HuH-7 (cell line): ENCODE measurements at regions not wholly inside any gene's neighbourhood (a gene's known extent, or its start where the extent isn't known, plus 50 kb on each side); places are given as distances from the start of the nearest gene placed in this dataset.

ENCODE experiments used
- DNase-seq: peaks from one replicate; pipeline ENCODE4 v3.0.0; 2011; ENCODE audit warnings: low spot score

DNA sequence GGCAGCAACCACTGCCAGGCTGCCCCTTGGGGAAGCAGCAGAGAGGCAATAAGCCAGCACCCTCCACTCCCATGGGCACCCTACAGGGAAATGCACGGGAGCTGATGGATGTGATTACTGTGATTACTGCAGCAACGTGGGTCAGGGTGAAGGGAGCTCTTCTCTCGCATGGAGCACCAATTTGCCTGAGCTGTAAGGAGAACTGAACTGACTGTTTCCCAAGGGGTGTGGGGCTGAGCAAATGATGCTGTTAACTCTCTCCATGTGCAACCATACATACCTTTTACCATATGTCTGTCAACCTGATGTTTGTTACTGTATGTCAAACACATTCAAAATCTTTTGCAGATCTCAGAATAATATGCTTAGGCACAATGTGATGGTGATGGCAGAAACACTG lies 680.6 kb downstream of the SQOR start:
- no peak for DNase-seq

DNA sequence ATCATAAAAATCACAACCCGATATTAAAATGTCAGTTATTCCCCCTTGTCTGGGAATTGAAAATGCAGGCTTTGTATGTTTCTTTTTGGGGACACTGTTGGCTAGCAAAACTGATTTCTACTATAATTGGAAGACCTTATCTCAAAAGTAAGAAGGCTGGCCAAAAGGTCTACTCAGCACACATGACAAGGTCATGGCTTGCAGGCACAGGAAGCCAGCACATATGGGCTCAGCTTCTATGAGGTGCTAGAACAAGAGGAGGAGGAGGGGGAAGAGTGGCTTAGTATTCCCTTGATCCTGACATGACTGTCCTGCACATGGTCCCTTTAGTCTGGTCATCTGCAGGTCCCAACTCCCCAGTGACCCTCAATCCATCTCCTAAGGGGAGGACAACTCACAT lies 681.2 kb downstream of the SQOR start:
- DNase-seq, result no peak

DNA sequence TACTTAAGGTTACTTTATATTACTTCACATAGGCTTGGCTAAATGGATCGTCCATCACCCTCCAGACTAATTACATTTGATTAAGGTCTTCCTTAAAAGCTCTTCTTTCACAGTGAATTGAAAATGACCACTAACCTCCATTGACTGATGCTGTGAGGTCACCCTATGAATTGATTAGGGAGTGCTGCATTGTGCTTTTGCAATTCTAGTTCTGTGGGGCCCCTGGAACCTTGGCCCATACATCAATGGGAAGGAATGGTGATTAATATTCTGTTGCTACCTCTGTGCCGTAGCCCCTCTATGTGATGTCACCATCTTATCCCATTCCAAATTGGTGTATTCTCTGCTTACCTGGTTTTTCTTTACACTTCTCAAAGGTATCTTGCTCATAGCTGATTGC lies 682.2 kb downstream of the SQOR start:
- DNase-seq, result no peak

DNA sequence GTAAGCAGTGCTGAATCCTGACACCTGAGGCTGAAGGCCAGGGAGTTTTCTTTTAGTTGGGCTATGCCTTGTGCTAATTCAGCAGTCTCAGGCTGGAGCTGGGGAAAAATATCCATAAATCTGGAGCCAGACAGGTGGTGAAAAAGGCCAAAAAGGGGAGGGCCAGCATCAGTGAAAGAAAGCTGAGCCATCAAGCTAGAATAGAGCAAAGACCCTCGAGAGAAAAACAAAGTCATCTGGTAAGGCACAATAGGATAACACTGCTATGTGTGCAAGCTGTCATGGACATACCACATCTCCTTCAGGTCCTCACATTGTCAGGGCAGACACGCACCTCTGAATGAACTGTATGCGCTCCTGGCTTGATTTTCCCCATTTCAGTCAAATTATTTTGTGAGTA lies 687.9 kb downstream of the SQOR start:
- DNase-seq, result no peak

DNA sequence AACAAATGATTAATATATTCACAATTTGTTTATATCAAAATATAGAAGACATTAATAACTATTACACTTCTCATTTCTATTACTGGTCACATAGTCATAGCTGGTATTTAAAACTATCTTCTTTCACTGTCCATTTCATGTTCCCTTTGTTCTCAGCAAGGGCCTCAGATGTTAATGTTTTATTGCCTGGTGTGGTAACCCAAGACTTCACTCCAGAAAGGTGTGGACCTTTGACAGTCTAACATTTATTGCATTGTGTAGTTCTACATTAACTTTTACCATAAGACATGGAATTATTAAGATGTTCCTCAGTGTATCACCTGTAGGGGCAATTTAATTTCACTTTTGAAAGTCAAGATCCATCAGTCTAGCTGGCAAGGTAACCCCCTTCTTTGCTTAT lies 691.3 kb downstream of the SQOR start:
- DNase-seq, result no peak

DNA sequence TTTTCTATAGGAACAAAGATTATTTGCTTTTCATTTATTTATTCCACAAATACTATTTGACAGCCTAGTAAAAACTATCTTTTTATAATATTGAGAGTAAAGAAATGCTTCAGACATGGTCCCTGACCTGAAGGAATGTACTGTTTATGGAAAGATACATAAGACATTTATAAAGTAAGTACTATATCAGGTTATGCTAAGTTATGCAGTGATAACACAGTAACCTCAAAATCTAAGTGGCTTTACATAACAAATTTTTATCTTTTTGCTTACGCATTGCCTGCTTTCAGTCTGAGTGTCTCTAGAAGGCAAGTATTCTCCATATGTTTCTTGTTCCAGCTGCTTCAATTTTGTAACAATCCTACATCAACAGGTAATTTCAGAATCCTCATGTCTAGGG lies 694.0 kb downstream of the SQOR start:
- DNase-seq, result no peak

DNA sequence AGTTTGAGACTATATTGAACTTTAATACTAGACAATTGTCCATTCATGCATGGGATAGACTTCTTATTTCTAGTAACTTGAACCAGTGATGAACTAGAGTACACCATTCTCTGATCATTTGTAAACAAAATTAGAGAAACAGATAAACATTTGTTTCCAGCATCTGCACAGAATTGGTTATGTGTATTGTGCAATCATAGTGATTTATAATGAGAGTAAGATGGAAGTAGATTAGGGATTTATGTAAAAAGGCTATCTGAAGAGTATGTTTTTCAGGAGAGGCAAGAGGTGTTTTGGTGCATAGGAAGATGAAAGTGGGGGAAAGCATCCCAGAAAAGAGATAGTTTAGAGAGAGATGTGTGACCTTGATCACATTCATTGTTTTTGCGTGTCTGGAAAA lies 695.0 kb downstream of the SQOR start:
- no peak for DNase-seq

DNA sequence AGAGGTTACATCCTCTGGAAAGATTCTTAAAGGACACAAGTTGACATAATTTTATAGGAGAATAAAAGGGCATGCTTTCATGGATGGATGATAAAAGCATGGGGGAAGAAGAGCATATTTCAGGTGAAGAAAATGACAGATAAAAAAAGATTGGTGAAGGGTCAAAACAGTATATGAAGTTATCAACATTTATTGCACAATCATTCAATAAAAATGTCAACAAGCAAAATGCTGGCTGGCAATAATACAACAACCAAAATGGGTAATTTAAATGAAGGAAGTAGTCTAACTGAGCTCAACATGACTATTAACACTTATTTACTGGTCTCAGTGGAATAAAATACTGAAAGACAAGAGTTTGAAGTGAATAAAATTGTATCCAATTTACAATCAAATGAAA lies 696.7 kb downstream of the SQOR start:
- DNase-seq, result no peak

DNA sequence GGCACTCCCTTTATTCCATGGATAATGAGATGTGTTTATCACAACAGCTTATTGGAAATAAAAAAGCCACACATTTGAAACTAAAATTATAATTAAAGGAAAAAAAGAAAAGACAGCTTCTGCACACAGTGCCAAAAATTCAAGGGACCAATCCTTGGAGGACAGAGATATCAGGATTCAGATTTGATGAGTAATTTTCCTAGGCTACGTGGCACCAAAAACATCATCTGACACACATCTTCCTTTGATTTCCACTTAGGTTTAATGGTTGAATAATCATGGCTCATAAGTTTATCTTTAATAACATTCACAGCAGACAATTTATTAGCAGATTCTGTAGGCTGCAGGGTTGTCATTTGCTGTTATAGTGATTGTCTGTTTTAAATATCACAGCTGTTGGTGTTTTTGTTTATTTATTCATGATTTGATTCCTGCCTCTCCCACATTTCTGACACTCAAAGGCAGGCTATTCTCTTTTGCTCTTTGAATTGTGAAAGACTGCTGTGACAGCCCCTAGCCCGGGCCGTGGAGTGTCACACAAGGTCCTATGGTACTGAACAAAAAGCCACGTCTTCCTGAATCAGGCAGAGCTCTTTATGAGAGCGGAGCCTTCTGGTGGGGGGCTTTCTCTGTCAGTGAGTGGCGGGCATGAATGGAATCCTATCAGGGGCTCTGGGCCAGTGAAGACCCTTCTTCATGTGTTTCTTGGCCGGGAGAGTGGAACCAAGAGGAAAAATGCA lies 708.5 kb downstream of the SQOR start:
- no peak for DNase-seq

DNA sequence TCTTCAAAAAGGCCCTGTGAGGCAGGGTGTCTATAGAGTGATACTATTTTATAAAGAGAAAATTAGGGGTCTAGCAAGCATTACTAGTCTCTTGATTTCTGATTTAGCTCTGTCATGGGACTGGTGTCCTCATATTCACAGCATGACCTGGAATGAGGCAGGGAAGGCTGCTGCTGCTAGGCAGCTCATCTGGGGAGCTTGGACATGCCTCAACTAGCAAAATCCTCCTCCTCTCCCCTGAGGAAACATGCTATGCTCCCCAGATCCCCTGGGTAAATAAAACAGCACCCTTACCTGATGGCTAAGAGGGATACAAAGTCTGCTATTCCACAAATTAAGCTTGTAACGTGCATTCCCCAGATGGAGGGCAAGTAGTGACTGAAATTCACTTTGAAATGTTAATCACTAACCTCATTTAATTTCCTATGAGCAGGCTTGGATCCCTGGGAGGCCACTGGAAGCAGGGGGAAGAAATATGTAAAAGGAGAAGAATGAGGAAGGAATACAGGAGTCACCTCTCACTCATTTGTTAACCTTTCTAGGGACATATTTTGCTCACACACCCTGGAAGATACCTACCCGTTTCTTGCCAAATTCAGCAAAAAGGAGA lies 709.4 kb downstream of the SQOR start:
- DNase-seq, result no peak

DNA sequence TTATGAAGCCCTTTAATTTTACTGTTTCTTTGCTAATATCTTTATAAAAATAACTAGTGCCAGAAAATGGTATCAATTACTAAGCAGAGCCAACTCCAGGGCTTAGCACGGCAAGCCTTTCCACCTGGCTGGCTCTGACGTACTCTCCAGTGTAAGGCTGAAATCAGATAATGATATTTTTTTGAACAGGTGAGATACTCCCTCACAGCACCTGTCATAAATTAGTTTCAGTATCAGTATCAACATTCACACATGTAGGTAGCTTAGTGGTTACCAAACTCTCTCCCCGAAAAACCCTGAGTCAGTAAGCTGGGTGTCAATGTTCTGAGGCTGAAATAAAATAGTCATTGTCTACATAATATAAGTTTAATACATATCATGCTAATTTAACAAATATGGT lies 710.1 kb downstream of the SQOR start:
- DNase-seq, result no peak

DNA sequence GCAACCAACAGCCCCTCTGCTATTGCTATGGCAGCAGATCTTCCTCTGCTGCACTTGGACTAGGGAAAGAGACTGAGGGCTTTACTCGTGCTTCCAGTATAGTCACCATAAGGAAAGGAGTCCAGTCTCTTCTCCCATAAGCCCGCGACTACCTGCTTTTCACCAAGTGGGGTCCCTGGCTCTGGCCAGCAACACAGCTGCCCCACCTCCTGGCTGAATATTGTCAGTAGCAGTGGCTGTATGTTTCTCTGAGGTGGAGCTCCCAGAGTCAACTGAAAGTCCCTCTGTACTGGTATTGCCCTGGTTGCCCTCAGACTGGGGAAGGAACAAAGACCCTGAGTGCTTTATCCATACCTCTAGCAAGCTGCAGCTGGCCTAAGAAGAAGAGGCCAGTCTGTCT lies 719.6 kb downstream of the SQOR start:
- DNase-seq, result no peak

DNA sequence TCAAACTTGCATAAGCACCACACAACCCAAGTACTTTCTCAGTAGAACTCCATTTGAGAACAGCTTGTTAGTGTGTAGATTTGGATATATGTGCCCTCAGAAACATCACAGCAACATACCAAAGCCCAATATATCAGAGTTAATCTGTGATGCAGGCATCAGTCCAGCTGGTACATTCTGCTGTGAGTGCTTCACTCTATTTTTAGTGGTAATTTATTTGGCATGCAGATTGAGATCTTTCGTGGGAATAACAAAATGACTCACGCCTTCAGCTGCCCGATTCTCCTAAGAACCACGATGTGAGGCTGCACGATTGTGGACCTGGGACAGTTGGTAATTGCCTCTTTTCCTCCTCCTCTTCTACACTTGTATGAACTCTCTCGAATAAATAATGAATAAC lies 730.7 kb downstream of the SQOR start:
- no peak for DNase-seq

DNA sequence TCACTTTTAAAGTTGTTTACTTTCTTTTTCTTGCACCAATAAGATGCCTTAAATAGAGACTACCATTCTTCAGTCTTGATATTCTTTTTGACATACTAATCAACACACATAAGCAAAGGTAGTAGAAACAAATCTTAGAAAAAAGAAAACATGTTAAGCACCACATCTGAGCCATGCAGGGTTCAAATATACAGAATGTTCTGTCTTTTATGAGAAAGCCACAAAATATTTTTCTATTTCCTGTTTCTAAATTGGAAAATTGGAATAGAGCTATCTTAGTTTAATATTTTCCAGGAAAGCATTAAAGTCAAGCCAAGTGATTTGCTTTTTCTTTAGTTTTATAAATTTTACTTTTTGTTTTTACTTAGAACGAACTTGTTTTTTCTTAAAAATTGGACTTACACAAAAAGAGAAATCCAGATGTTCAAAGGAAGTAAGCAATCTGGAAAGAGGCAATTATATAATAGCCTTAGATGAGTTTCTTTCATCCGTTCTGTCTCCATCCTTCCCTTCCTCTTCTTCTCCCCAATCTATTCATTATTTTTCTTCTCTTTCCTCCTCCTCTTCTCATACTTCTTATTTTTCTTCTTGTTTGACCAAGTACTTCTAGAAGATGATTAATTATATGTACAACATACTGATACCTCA lies 731.7 kb downstream of the SQOR start:
- no peak for DNase-seq

DNA sequence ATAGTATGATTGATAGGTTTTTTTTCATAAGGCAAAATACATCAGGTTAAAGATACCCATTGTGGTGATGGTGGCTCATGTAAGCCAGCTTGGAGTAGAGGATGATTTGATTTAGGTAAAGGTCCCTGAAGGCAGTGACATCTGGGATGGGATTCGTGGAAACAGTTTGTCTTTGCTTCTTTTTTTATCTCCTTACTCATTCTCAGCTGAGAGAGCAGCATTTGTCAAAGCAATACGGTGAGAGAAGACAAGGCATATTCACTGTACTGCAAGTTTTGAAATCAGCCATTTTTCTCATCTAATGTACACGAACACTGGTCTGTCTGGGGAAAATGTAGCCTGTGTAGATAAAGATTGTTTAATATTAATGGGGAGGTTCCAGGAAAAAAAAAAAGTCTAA lies 749.1 kb downstream of the SQOR start:
- no peak for DNase-seq

DNA sequence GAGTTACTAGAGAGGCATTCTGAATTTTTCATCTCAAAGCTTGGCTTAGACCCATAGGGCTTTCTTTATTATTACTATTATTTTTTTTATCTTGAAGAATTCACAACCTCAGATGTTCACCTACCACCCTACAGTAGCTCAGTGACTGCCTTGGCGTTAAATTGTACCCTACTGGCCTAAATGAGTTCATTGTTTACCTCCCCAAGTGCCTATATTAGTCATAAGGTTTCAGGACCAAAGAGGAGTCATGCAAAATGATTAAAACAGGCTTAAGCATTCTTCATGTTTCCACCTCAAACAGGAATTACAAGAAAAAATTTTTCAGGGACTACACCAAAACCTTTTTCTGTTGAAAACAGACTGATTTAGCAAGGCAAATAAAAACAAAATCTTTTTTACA lies 751.5 kb downstream of the SQOR start:
- no peak for DNase-seq

DNA sequence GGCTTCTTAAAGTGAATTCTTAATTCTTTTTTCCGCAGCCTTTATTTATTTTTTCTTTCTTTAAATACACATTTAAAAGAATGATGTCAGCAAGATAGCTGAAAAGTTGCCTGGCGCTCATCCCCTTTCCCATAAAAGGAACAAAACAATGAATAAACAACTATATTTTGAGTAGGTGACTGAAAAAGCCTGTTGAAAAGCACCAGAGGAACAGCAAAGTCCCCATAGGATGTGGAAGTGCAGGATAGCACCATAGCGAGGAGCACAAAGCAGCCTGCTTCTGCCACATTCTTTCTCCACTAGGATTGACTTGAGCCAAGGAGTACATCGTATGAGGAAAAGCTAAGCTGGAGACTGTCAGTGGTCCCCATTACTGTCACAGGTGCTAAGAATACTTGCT lies 754.9 kb downstream of the SQOR start:
- no peak for DNase-seq

DNA sequence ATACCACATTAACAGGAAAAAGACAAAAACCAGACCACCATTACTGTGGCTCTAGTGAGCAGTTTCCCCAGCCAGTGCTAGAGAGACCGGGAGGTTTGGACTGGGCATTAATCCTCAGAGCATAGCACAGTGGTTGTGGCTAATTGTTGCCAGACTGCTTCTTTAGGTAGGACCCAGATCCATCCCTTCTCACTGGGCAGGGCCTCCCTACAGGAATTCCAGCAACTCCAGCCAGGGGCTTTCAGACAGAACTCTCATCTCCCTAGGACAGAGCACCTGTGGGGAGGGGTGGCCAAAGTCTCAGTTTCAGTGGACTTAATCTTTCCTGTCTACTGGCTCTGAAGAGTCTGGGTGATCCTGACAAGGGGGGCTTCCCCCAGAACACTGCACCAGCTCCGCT lies 759.6 kb downstream of the SQOR start:
- DNase-seq, result no peak

DNA sequence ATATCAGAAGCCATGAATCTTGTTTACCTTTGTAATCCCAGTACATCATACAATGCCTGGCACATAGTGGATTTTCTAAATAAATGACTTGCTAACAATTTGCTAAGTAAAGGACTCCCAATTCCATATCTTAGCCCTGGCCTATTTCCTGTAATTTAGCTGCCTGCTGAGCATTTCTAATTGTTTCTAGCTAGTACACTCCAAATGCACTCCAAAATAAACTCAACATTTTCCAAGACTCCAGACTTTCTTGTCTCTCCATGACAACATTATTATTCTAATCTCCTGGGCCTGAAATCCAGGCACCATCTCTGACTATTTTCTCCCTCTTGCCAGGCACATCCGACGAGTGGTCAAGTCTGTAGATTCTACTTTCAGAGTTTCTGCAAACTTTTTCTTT lies 773.5 kb downstream of the SQOR start:
- no peak for DNase-seq

DNA sequence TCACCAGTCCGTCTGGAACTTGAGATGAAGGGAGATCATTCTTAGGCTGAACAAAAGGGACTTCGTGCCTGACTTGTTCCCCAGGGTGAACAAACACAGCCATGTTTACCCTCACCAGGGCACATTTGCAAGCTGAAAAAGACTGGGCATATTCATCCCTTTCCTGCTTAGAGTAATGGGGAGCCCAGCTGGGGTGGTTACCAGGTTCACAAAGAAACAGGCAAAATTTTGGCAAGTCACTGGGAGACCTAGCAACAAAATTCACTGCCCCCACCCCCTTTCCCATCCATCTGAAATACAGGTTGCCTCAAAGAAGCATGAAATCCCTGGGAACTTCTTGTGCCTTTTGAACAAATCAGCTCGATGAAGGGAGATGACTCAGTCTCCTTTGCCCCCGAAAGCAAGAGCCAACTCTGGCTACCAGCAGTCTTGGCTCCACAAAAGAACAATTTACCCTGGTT lies 775.0 kb downstream of the SQOR start:
- no peak for DNase-seq

DNA sequence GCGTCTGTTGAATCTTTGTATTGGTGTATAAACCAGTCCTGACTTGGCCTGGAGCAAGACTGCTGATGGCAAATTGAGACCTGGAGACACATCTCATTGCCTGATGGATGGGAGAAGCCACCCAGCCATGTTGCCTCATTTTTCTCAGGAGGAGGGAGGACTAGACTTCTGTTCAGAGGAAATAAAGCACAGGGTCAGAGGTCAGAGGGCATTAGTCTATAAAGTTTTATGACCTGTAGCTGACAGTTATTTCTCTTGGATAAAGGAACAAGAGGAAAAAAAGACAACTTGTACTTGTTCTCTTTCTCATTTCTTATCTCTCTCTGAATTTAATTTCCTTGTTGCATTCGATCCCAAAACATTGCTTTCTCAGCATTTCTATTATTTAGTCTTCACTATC lies 775.9 kb downstream of the SQOR start:
- DNase-seq, result no peak

DNA sequence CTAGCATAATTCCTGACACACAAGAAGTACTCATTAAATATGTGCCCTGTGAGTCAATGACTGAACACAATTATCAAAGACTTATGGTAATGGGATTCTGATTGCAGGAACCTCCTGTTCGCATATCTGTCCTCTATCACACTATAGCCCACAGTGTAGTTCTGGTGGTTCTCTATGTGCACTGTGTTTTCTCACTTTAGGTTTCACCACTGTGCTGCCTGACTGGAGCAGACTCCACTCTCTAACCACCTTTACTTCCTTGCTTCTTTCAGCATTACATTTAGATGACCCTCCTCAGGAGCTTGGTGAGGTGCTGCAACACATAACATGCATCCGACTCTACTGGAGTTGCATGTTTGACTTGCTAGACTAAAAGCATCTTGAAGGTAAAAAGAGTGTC lies 777.1 kb downstream of the SQOR start:
- no peak for DNase-seq

DNA sequence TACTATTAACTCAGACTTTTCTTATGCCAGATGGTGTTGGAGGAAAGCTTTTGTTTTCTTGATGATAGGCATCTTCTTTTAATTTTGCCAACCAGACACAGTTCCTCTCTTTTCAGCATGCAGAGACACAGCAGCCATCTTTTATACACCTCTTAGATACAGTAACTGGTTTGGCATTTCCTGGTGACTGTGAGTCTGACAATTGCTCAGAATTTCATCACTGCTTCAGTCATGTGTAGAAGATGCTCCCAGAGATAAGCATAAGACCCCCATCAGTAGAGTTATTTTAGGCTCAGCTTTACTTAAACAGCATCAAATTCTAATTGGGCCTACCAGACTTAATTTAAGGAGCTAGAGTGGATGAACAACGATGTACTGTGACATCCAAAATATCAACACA lies 779.0 kb downstream of the SQOR start:
- no peak for DNase-seq

DNA sequence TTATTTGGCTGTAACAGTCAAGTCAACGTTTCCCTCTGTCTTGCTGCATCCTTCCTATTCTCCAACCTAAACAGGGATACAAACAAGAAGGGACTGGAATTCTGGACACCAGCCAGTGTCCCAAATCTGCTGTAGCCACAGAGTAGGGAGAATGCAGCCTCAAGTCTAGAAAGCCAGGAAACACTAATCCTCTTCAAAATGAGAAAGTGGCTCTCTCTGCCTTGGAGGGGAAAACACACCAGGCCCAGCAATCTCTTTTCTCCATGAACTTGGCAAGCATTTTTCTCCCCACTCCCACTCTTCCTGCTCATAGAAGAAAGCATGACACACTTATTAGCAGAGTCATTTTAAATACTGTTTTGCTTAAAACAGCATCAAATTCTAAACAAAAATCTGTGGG lies 781.7 kb downstream of the SQOR start:
- no peak for DNase-seq
